ENCODE measurements at regions not wholly inside any gene's neighbourhood (a gene's known extent, or its start where the extent isn't known, plus 50 kb on each side); places are given as distances from the start of the nearest gene placed in this dataset.

DNA sequence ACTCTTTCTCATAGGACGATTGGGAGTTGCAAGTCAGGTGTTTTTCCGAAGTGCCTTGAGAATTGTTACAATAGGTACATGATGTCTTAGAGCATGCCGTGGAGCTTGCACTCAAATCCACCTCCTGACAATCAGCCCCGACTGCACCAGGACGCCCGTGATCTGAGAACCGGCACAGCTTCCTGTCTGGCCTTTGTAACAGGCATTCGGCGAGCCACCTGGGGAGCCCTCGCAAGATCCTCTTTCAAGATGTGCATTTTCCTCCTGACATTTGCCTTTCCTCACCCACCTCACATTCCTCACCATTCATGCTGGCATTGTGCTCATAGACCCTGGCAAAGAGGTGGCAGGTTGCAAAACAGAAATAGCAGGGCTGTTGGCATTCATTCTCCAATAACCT lies 427.3 kb downstream of the GALR1 start:
- Histone ChIP-seq H2BK5ac (ENCODE audit: low read depth, low read length, poor library complexity, severe bottlenecking) (no peak overlapping the region), H3K9me3 (ENCODE audit: control insufficient read depth, low read length) (no peaks in the 10 kb centered on the region), H4K91ac (ENCODE audit: low read length) (no peak overlapping the region), H3K23ac (ENCODE audit: low read length in 2 of 2) (no peak overlapping the region), H3K18ac (ENCODE audit: low read depth in 1 of 2, low read length in 2 of 2) (no peak overlapping the region), H2BK120ac (ENCODE audit: low read depth, low read length) (no peak overlapping the region), H3K27me3 (ENCODE audit: control insufficient read depth in 1 of 2, insufficient read depth in 1 of 2, low read length in 2 of 2) (peaks cover 0 to 11% of the 10 kb centered on the region in 2 experiments), H3K14ac (ENCODE audit: low read length in 2 of 2) (no peak overlapping the region), H4K8ac (ENCODE audit: low read length) (no peak overlapping the region), H3K4me2 (ENCODE audit: low read length, poor library complexity, severe bottlenecking) (no peak overlapping the region), H3K79me1 (replicated peaks; ENCODE audit: low read length, poor library complexity, severe bottlenecking) (no peaks in the 10 kb centered on the region), H2BK15ac (ENCODE audit: low read depth, poor library complexity, severe bottlenecking) (no peak overlapping the region), H2AK5ac (ENCODE audit: low read length, severe bottlenecking) (no peak overlapping the region), H3K36me3 (ENCODE audit: control insufficient read depth in 1 of 2, insufficient read depth in 2 of 2, low read depth in 1 of 2, low read length in 2 of 2) (no peaks in the 10 kb centered on the region), H2BK12ac (ENCODE audit: low read length in 2 of 2) (no peak overlapping the region), H3K4me3 (ENCODE audit: insufficient read depth in 1 of 2, low read depth in 1 of 2, low read length in 2 of 2) (no peak overlapping the region), H3K27ac (ENCODE audit: low read length, poor library complexity, severe bottlenecking) (no peak overlapping the region), H3K9ac (ENCODE audit: low read length) (no peak overlapping the region), H2AFZ (ENCODE audit: low read depth, low read length) (no peak overlapping the region), H3K4ac (ENCODE audit: low read depth in 1 of 2, low read length in 2 of 2) (no peak overlapping the region), H3K4me1 (ENCODE audit: control insufficient read depth, insufficient read depth, low read depth, low read length) (no peaks in the 10 kb centered on the region)
- WGBS = 58% methylated on average over 10 of the region's 10 CpGs
- DNase-seq = no peak

DNA sequence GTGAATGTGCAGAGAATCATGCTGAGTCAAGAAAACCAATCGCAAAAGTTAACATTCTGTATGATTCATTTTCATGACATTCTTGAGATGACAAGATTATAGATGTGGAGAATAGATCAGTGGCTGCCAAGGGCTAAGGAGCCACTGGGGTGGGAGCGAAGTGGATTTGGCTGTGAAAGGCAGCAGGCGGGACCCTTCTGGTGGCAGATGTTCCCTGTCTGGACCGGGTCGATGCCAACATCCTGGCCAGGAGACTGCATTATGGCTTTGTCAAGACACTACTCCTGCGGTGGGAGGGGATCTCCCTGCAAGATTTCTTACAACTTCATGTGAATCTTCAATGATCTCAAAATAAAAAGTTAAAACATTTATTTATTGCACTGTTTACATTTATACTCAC lies 427.9 kb downstream of the GALR1 start:
- H3K27ac ChIP-seq (ENCODE audit: low read length, poor library complexity, severe bottlenecking) = no peak overlapping the region
- no peaks in the 10 kb centered on the region for H3K9me3 ChIP-seq (ENCODE audit: control insufficient read depth, low read length)
- no peaks in the 10 kb centered on the region for H3K4me1 ChIP-seq (ENCODE audit: control insufficient read depth, insufficient read depth, low read depth, low read length)
- H2BK120ac ChIP-seq (ENCODE audit: low read depth, low read length) = no peak overlapping the region
- H3K18ac ChIP-seq (ENCODE audit: low read depth in 1 of 2, low read length in 2 of 2) = no peak overlapping the region
- H3K27me3 ChIP-seq (ENCODE audit: control insufficient read depth in 1 of 2, insufficient read depth in 1 of 2, low read length in 2 of 2) = peaks cover 0 to 11% of the 10 kb centered on the region in 2 experiments
- no peak overlapping the region for H4K8ac ChIP-seq (ENCODE audit: low read length)
- no peak overlapping the region for H3K4me3 ChIP-seq (ENCODE audit: insufficient read depth in 1 of 2, low read depth in 1 of 2, low read length in 2 of 2)
- no peak overlapping the region for H4K91ac ChIP-seq (ENCODE audit: low read length)
- DNase-seq = no peak
- no peak overlapping the region for H3K9ac ChIP-seq (ENCODE audit: low read length)
- no peak overlapping the region for H3K23ac ChIP-seq (ENCODE audit: low read length in 2 of 2)
- no peak overlapping the region for H2BK12ac ChIP-seq (ENCODE audit: low read length in 2 of 2)
- H2AK5ac ChIP-seq (ENCODE audit: low read length, severe bottlenecking) = no peak overlapping the region
- H3K14ac ChIP-seq (ENCODE audit: low read length in 2 of 2) = no peak overlapping the region
- no peak overlapping the region for H2AFZ ChIP-seq (ENCODE audit: low read depth, low read length)
- no peak overlapping the region for H3K4me2 ChIP-seq (ENCODE audit: low read length, poor library complexity, severe bottlenecking)
- H3K36me3 ChIP-seq (ENCODE audit: control insufficient read depth in 1 of 2, insufficient read depth in 2 of 2, low read depth in 1 of 2, low read length in 2 of 2) = no peaks in the 10 kb centered on the region
- WGBS = 79% methylated on average over 6 of the region's 6 CpGs
- H2BK5ac ChIP-seq (ENCODE audit: low read depth, low read length, poor library complexity, severe bottlenecking) = no peak overlapping the region
- no peaks in the 10 kb centered on the region for H3K79me1 ChIP-seq (replicated peaks; ENCODE audit: low read length, poor library complexity, severe bottlenecking)
- no peak overlapping the region for H3K4ac ChIP-seq (ENCODE audit: low read depth in 1 of 2, low read length in 2 of 2)
- H2BK15ac ChIP-seq (ENCODE audit: low read depth, poor library complexity, severe bottlenecking) = no peak overlapping the region

DNA sequence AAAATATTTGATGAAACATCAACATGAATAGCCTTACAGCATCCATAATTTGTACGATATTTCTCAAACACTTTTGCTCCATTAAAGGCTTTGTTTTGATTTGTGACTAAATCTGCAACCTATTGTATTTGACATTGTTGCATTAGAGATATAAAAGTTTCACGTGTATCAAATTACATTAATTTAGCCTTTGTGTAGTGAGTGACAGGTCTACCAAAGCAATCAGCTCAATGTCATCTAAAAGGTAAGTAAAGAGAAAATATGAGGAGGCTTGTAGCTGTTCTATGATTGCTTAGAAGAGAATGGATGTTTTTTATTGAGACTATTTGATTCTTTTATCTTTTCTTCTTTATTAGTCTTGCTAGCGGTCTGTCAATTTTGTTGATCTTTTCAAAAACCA lies 430.2 kb downstream of the GALR1 start:
- no peak overlapping the region for H3K18ac ChIP-seq (ENCODE audit: low read depth in 1 of 2, low read length in 2 of 2)
- no peak overlapping the region for H4K8ac ChIP-seq (ENCODE audit: low read length)
- no peaks in the 10 kb centered on the region for H3K4me1 ChIP-seq (ENCODE audit: control insufficient read depth, insufficient read depth, low read depth, low read length)
- H3K79me1 ChIP-seq (replicated peaks; ENCODE audit: low read length, poor library complexity, severe bottlenecking) = no peaks in the 10 kb centered on the region
- no peak overlapping the region for H3K14ac ChIP-seq (ENCODE audit: low read length in 2 of 2)
- H2AFZ ChIP-seq (ENCODE audit: low read depth, low read length) = no peak overlapping the region
- DNase-seq = no peak
- no peak overlapping the region for H3K27ac ChIP-seq (ENCODE audit: low read length, poor library complexity, severe bottlenecking)
- 100% methylated on average over 1 of the region's 3 CpGs for WGBS
- no peak overlapping the region for H3K23ac ChIP-seq (ENCODE audit: low read length in 2 of 2)
- H3K9me3 ChIP-seq (ENCODE audit: control insufficient read depth, low read length) = no peaks in the 10 kb centered on the region
- H3K4me2 ChIP-seq (ENCODE audit: low read length, poor library complexity, severe bottlenecking) = no peak overlapping the region
- no peaks in the 10 kb centered on the region for H3K36me3 ChIP-seq (ENCODE audit: control insufficient read depth in 1 of 2, insufficient read depth in 2 of 2, low read depth in 1 of 2, low read length in 2 of 2)
- no peak overlapping the region for H4K91ac ChIP-seq (ENCODE audit: low read length)
- no peak overlapping the region for H2BK5ac ChIP-seq (ENCODE audit: low read depth, low read length, poor library complexity, severe bottlenecking)
- no peak overlapping the region for H2BK15ac ChIP-seq (ENCODE audit: low read depth, poor library complexity, severe bottlenecking)
- peaks cover 0 to 5% of the 10 kb centered on the region in 2 experiments for H3K27me3 ChIP-seq (ENCODE audit: control insufficient read depth in 1 of 2, insufficient read depth in 1 of 2, low read length in 2 of 2)
- no peak overlapping the region for H2BK120ac ChIP-seq (ENCODE audit: low read depth, low read length)
- H3K4me3 ChIP-seq (ENCODE audit: insufficient read depth in 1 of 2, low read depth in 1 of 2, low read length in 2 of 2) = no peak overlapping the region
- no peak overlapping the region for H3K9ac ChIP-seq (ENCODE audit: low read length)
- H3K4ac ChIP-seq (ENCODE audit: low read depth in 1 of 2, low read length in 2 of 2) = no peak overlapping the region
- no peak overlapping the region for H2BK12ac ChIP-seq (ENCODE audit: low read length in 2 of 2)
- H2AK5ac ChIP-seq (ENCODE audit: low read length, severe bottlenecking) = no peak overlapping the region

DNA sequence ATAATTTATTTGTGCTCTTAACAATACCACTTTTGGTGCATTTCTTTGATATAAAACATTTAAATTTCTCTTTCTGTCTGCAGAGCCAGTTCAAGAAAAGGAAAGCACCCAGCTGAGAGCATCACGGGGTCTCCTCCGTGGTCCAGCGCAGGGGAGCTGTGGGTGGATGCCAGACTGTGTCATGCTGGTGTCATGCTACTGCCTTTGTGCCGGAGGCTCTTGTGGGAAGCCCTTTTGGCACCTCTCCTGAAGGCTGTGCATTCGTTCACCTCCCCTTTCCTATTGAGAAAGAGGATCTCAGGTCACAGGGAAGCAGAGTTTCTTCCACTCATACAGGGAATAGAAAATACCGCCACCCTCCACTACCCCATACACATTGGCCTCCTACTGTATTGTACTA lies 450.4 kb downstream of the GALR1 start:
- no peak overlapping the region for H3K4me3 ChIP-seq (ENCODE audit: insufficient read depth in 1 of 2, low read depth in 1 of 2, low read length in 2 of 2)
- H3K79me1 ChIP-seq (replicated peaks; ENCODE audit: low read length, poor library complexity, severe bottlenecking) = no peaks in the 10 kb centered on the region
- no peak overlapping the region for H3K9ac ChIP-seq (ENCODE audit: low read length)
- H2BK15ac ChIP-seq (ENCODE audit: low read depth, poor library complexity, severe bottlenecking) = no peak overlapping the region
- H4K8ac ChIP-seq (ENCODE audit: low read length) = no peak overlapping the region
- no peak overlapping the region for H3K14ac ChIP-seq (ENCODE audit: low read length in 2 of 2)
- no peak overlapping the region for H4K91ac ChIP-seq (ENCODE audit: low read length)
- H2BK12ac ChIP-seq (ENCODE audit: low read length in 2 of 2) = no peak overlapping the region
- DNase-seq = no peak
- no peak overlapping the region for H3K18ac ChIP-seq (ENCODE audit: low read depth in 1 of 2, low read length in 2 of 2)
- no peaks in the 10 kb centered on the region for H3K9me3 ChIP-seq (ENCODE audit: control insufficient read depth, low read length)
- no peak overlapping the region for H2AFZ ChIP-seq (ENCODE audit: low read depth, low read length)
- no peak overlapping the region for H2BK120ac ChIP-seq (ENCODE audit: low read depth, low read length)
- WGBS = 61% methylated on average over 5 of the region's 6 CpGs
- H2AK5ac ChIP-seq (ENCODE audit: low read length, severe bottlenecking) = no peak overlapping the region
- H3K27me3 ChIP-seq (ENCODE audit: control insufficient read depth in 1 of 2, insufficient read depth in 1 of 2, low read length in 2 of 2) = no peaks in the 10 kb centered on the region
- no peak overlapping the region for H2BK5ac ChIP-seq (ENCODE audit: low read depth, low read length, poor library complexity, severe bottlenecking)
- H3K23ac ChIP-seq (ENCODE audit: low read length in 2 of 2) = no peak overlapping the region
- H3K36me3 ChIP-seq (ENCODE audit: control insufficient read depth in 1 of 2, insufficient read depth in 2 of 2, low read depth in 1 of 2, low read length in 2 of 2) = no peaks in the 10 kb centered on the region
- no peak overlapping the region for H3K4ac ChIP-seq (ENCODE audit: low read depth in 1 of 2, low read length in 2 of 2)
- H3K4me2 ChIP-seq (ENCODE audit: low read length, poor library complexity, severe bottlenecking) = no peak overlapping the region
- no peak overlapping the region for H3K27ac ChIP-seq (ENCODE audit: low read length, poor library complexity, severe bottlenecking)
- H3K4me1 ChIP-seq (ENCODE audit: control insufficient read depth, insufficient read depth, low read depth, low read length) = no peaks in the 10 kb centered on the region

Measured in mesenchymal stem cell (in vitro differentiated cells and primary cell).